ENCODE measurements at regions not wholly inside any gene's neighbourhood (a gene's known extent, or its start where the extent isn't known, plus 50 kb on each side); places are given as distances from the start of the nearest gene placed in this dataset.
"Not testable (repeated sequence)": the region's sequence is repeated elsewhere in the genome, so short reads cannot be mapped to it uniquely, and the experiment has no call there.

GRCh38 chr7:159318682-159319351 lies 174.2 kb upstream of the VIPR2 start:
- H3K4me3 ChIP-seq (replicated peaks in 1 of 2; ENCODE audit: low read depth in 2 of 2, low read length in 2 of 2) = no peak overlapping the region
- DNase-seq (ENCODE audit: low read depth in 2 of 2) = no peak
- TF ChIP-seq CTCF (IDR thresholded peaks at IDR 0.05; ENCODE audit: low read depth, low read length) = no peak

- TF ChIP-seq CTCF (IDR thresholded peaks at IDR 0.05; ENCODE audit: low read depth, low read length) = no peak
- DNase-seq (ENCODE audit: low read depth in 2 of 2) = no peak
- no peak overlapping the region for H3K4me3 ChIP-seq (replicated peaks in 1 of 2; ENCODE audit: low read depth in 2 of 2, low read length in 2 of 2)
These were observed 172.6 kb upstream of the VIPR2 start for GRCh38 chr7:159317294-159317693.

- no peak overlapping the region for H3K4me3 ChIP-seq (replicated peaks in 1 of 2; ENCODE audit: low read depth in 2 of 2, low read length in 2 of 2)
- DNase-seq (ENCODE audit: low read depth in 2 of 2) = no peak
- no peak for TF ChIP-seq CTCF (IDR thresholded peaks at IDR 0.05; ENCODE audit: low read depth, low read length)
These were observed 166.5 kb upstream of the VIPR2 start for GRCh38 chr7:159311172-159311494.

- no peak for TF ChIP-seq CTCF (IDR thresholded peaks at IDR 0.05; ENCODE audit: low read depth, low read length)
- no peak for DNase-seq (ENCODE audit: low read depth in 2 of 2)
These were observed 165.9 kb upstream of the VIPR2 start for GRCh38 chr7:159310457-159311171.

GRCh38 chr7:159309214-159309613 lies 164.5 kb upstream of the VIPR2 start:
- DNase-seq (ENCODE audit: low read depth in 2 of 2); H3K4me3 ChIP-seq (replicated peaks in 1 of 2; ENCODE audit: low read depth in 2 of 2, low read length in 2 of 2): not testable (repeated sequence)

More at GRCh38 chr7:159310457-159311171, 165.9 kb upstream of the VIPR2 start:
- H3K4me3 ChIP-seq (replicated peaks in 1 of 2; ENCODE audit: low read depth in 2 of 2, low read length in 2 of 2) = no peak overlapping the region

- DNase-seq (ENCODE audit: low read depth in 2 of 2) = no peak
- TF ChIP-seq CTCF (IDR thresholded peaks at IDR 0.05; ENCODE audit: low read depth, low read length) = no peak
- H3K4me3 ChIP-seq (replicated peaks in 1 of 2; ENCODE audit: low read depth in 2 of 2, low read length in 2 of 2) = no peak overlapping the region
These were observed 161.3 kb upstream of the VIPR2 start for GRCh38 chr7:159306012-159306411.

- not testable (repeated sequence) for DNase-seq (ENCODE audit: low read depth in 2 of 2); H3K4me3 ChIP-seq (replicated peaks in 1 of 2; ENCODE audit: low read depth in 2 of 2, low read length in 2 of 2)
These were observed 160.5 kb upstream of the VIPR2 start for GRCh38 chr7:159305185-159305584.

GRCh38 chr7:159303510-159303909 lies 158.8 kb upstream of the VIPR2 start:
- H3K4me3 ChIP-seq (replicated peaks in 1 of 2; ENCODE audit: low read depth in 2 of 2, low read length in 2 of 2); DNase-seq (ENCODE audit: low read depth in 2 of 2): not testable (repeated sequence)

All from cardiac fibroblast (primary cell).